ENCODE measurements at regions not wholly inside any gene's neighbourhood (a gene's known extent, or its start where the extent isn't known, plus 50 kb on each side); places are given as distances from the start of the nearest gene placed in this dataset.

GRCh38 chrX:100512471-100512870 is 72.3 kb upstream of the TNMD start:
- DNase-seq, result no peak
- 25 to 45% (median 36%) methylated on average over 1 of the region's 1 CpG for WGBS, 4 donors
- no peaks in the 10 kb centered on the region for H3K4me1 ChIP-seq (replicated peaks in 1 of 2)
- intact Hi-C loops (cut with DNase I), result loop anchor here in 1 of 2 donors (10.0 kb wide), 1 partner anchor 252 kb away; no protein-coding TSS in a partner anchor
- H3K27me3 ChIP-seq, result peaks cover 15% of the 10 kb centered on the region
- TF ChIP-seq POLR2A (IDR thresholded peaks at IDR 0.05), result no peak
- TF ChIP-seq, protein P1, sequence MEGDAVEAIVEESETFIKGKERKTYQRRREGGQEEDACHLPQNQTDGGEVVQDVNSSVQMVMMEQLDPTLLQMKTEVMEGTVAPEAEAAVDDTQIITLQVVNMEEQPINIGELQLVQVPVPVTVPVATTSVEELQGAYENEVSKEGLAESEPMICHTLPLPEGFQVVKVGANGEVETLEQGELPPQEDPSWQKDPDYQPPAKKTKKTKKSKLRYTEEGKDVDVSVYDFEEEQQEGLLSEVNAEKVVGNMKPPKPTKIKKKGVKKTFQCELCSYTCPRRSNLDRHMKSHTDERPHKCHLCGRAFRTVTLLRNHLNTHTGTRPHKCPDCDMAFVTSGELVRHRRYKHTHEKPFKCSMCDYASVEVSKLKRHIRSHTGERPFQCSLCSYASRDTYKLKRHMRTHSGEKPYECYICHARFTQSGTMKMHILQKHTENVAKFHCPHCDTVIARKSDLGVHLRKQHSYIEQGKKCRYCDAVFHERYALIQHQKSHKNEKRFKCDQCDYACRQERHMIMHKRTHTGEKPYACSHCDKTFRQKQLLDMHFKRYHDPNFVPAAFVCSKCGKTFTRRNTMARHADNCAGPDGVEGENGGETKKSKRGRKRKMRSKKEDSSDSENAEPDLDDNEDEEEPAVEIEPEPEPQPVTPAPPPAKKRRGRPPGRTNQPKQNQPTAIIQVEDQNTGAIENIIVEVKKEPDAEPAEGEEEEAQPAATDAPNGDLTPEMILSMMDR (IDR thresholded peaks at IDR 0.05), result peak; percentile 28 to 70 (median 57)
- no peak overlapping the region for H3K27ac ChIP-seq
- no peaks in the 10 kb centered on the region for H3K9me3 ChIP-seq (replicated peaks in 1 of 3)
- H3K4me3 ChIP-seq, result no peak overlapping the region
- H3K36me3 ChIP-seq (replicated peaks in 1 of 2), result no peaks in the 10 kb centered on the region

- Histone ChIP-seq H3K9me3 (replicated peaks in 1 of 3) (peaks cover 0 to 7% (median 0%) of the 10 kb centered on the region in 3 donors), H3K27me3 (no peaks in the 10 kb centered on the region), H3K4me1 (replicated peaks in 1 of 2) (no peaks in the 10 kb centered on the region), H3K4me3 (no peak overlapping the region), H3K36me3 (replicated peaks in 1 of 2) (no peaks in the 10 kb centered on the region), H3K27ac (no peak overlapping the region)
- 54 to 81% (median 62%) methylated on average over 6 of the region's 6 CpGs for WGBS, 4 donors
- DNase-seq, result no peak
- TF ChIP-seq POLR2A (IDR thresholded peaks at IDR 0.05), result no peak
- TF ChIP-seq, protein P1 (IDR thresholded peaks at IDR 0.05), result no peak
- intact Hi-C loops (cut with DNase I), result no loop called here
Measured at GRCh38 chrX:100494646-100495370, 84.7 kb upstream of the PCDH19 start.

- H3K4me1 ChIP-seq (replicated peaks in 1 of 2), result no peaks in the 10 kb centered on the region
- DNase-seq, result no peak
- TF ChIP-seq, protein P1 (IDR thresholded peaks at IDR 0.05), result no peak
- no peak for TF ChIP-seq POLR2A (IDR thresholded peaks at IDR 0.05)
- peaks cover 3% of the 10 kb centered on the region for H3K27me3 ChIP-seq
- H3K9me3 ChIP-seq (replicated peaks in 1 of 3), result no peaks in the 10 kb centered on the region
- intact Hi-C loops (cut with DNase I), result no loop called here
- WGBS, 4 donors, result 33 to 78% (median 67%) methylated on average over 1 of the region's 1 CpG
- H3K4me3 ChIP-seq, result no peak overlapping the region
- H3K36me3 ChIP-seq (replicated peaks in 1 of 2), result no peaks in the 10 kb centered on the region
- no peak overlapping the region for H3K27ac ChIP-seq
Measured at GRCh38 chrX:100491174-100491573, 81.1 kb upstream of the PCDH19 start.

DNA sequence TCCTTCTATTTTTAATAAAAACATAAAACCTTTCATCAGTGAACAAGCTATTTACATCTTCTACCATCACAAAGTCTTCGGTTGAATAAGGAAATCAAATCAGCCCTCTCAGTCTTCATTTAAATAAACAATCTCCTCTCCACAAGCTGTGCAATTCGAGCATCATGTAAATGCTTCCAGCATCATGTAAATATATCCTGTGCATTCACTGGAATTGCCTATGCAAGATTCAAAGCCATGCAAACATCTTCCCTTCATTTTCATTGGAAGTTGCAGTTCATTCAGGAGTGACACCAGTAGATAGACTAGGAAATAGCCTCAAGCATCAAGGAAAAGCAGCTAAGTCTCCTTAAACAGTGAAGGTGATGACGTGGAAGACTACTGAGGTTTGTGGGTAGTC is 77.7 kb upstream of the PCDH19 start:
- Histone ChIP-seq H3K36me3 (replicated peaks in 1 of 2) (no peaks in the 10 kb centered on the region), H3K9me3 (replicated peaks in 1 of 3) (no peaks in the 10 kb centered on the region), H3K27ac (no peak overlapping the region), H3K4me3 (no peak overlapping the region), H3K27me3 (peaks cover 8% of the 10 kb centered on the region), H3K4me1 (replicated peaks in 1 of 2) (no peaks in the 10 kb centered on the region)
- no peak for DNase-seq
- 56 to 73% (median 61%) methylated on average over 3 of the region's 3 CpGs for WGBS, 4 donors
- TF ChIP-seq, protein P1 (IDR thresholded peaks at IDR 0.05), result no peak
- TF ChIP-seq POLR2A (IDR thresholded peaks at IDR 0.05), result no peak
- intact Hi-C loops (cut with DNase I), result no loop called here
